ENCODE measurements at regions not wholly inside any gene's neighbourhood (a gene's known extent, or its start where the extent isn't known, plus 50 kb on each side); places are given as distances from the start of the nearest gene placed in this dataset.

- DNase-seq (ENCODE audit: low spot score) (no peak), ATAC-seq (no peak)
These were observed 150.9 kb downstream of the MRM1 start for GRCh38 chr17:36752096-36752888.

GRCh38 chr17:36755586-36755985, 154.2 kb downstream of the MRM1 start:
- no peak for DNase-seq (ENCODE audit: low spot score)
- ATAC-seq, result peak; percentile 15

- ATAC-seq, result no peak
- DNase-seq (ENCODE audit: low spot score), result no peak
These were observed 155.3 kb downstream of the MRM1 start for GRCh38 chr17:36756695-36757094.

GRCh38 chr17:36760425-36760824, 159.0 kb downstream of the MRM1 start:
- no peak for DNase-seq (ENCODE audit: low spot score)

GRCh38 chr17:36761203-36761950, 160.0 kb downstream of the MRM1 start:
- no peak for ATAC-seq
- DNase-seq (ENCODE audit: low spot score), result no peak

More at GRCh38 chr17:36760425-36760824, 159.0 kb downstream of the MRM1 start:
- ATAC-seq, result no peak

GRCh38 chr17:36765436-36766043, 164.2 kb downstream of the MRM1 start:
- ATAC-seq (no peak), DNase-seq (ENCODE audit: low spot score) (no peak)

- DNase-seq (ENCODE audit: low spot score), result no peak
- no peak for ATAC-seq
These were observed 167.0 kb downstream of the MRM1 start for GRCh38 chr17:36768394-36768793.

GRCh38 chr17:36773039-36773438, 164.2 kb upstream of the LHX1 start:
- ATAC-seq, result no peak
- DNase-seq (ENCODE audit: low spot score), result no peak

GRCh38 chr17:36777118-36777517, 160.2 kb upstream of the LHX1 start:
- ATAC-seq (no peak), DNase-seq (ENCODE audit: low spot score) (no peak)

GRCh38 chr17:36778448-36778847, 158.8 kb upstream of the LHX1 start:
- DNase-seq (ENCODE audit: low spot score) (no peak), ATAC-seq (no peak)

- ATAC-seq, result no peak
- DNase-seq (ENCODE audit: low spot score), result no peak
These were observed 157.7 kb upstream of the LHX1 start for GRCh38 chr17:36779550-36779949.

GRCh38 chr17:36784633-36785032, 152.6 kb upstream of the LHX1 start:
- ATAC-seq (no peak), DNase-seq (ENCODE audit: low spot score) (no peak)

GRCh38 chr17:36786867-36787266, 150.4 kb upstream of the LHX1 start:
- ATAC-seq (no peak), DNase-seq (ENCODE audit: low spot score) (no peak)

GRCh38 chr17:36791150-36791941, 145.9 kb upstream of the LHX1 start:
- DNase-seq (ENCODE audit: low spot score), result no peak
- no peak for ATAC-seq

- DNase-seq (ENCODE audit: low spot score) (no peak), ATAC-seq (peak; percentile 42)
These were observed 145.3 kb upstream of the LHX1 start for GRCh38 chr17:36791942-36792475.

- DNase-seq (ENCODE audit: low spot score), result no peak
- ATAC-seq, result no peak
These were observed 144.4 kb upstream of the LHX1 start for GRCh38 chr17:36792849-36793248.

- DNase-seq (ENCODE audit: low spot score) (no peak), ATAC-seq (no peak)
These were observed 143.3 kb upstream of the LHX1 start for GRCh38 chr17:36793976-36794375.

- ATAC-seq (no peak), DNase-seq (ENCODE audit: low spot score) (no peak)
These were observed 129.6 kb upstream of the LHX1 start for GRCh38 chr17:36807496-36808179.

- no peak for DNase-seq (ENCODE audit: low spot score)
- no peak for ATAC-seq
These were observed 129.1 kb upstream of the LHX1 start for GRCh38 chr17:36808180-36808661.

GRCh38 chr17:36812762-36813161, 124.5 kb upstream of the LHX1 start:
- DNase-seq (ENCODE audit: low spot score), result no peak

More at GRCh38 chr17:36812762-36813161, 124.5 kb upstream of the LHX1 start:
- ATAC-seq, result no peak
